OCI-LY3 (cell line): ENCODE measurements at regions not wholly inside any gene's neighbourhood (a gene's known extent, or its start where the extent isn't known, plus 50 kb on each side); places are given as distances from the start of the nearest gene placed in this dataset.

Experiments
- EZH2phosphoT487 ChIP-seq: fragments of 200-600 bp; shearing (Covaris generic); IDR thresholded peaks from 2 replicates; pipeline ENCODE4 v1.6.1; 2018; ENCODE audit warnings: antibody characterized with exemption, mixed run types, low read depth
- TF ChIP-seq, protein P1 (sequence below): fragments of 200-600, 300-600 bp; sonication (generic); IDR thresholded peaks from 2 replicates; pipeline ENCODE4 v1.5.1; 2014; ENCODE audit warnings: antibody characterized with exemption, low read length, low read depth

GRCh38 chr5:4228708-4229107, 633.1 kb downstream of the IRX1 start:
- TF ChIP-seq, protein P1, sequence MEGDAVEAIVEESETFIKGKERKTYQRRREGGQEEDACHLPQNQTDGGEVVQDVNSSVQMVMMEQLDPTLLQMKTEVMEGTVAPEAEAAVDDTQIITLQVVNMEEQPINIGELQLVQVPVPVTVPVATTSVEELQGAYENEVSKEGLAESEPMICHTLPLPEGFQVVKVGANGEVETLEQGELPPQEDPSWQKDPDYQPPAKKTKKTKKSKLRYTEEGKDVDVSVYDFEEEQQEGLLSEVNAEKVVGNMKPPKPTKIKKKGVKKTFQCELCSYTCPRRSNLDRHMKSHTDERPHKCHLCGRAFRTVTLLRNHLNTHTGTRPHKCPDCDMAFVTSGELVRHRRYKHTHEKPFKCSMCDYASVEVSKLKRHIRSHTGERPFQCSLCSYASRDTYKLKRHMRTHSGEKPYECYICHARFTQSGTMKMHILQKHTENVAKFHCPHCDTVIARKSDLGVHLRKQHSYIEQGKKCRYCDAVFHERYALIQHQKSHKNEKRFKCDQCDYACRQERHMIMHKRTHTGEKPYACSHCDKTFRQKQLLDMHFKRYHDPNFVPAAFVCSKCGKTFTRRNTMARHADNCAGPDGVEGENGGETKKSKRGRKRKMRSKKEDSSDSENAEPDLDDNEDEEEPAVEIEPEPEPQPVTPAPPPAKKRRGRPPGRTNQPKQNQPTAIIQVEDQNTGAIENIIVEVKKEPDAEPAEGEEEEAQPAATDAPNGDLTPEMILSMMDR, result no peak
- TF ChIP-seq EZH2phosphoT487, result no peak
